ENCODE measurements at regions not wholly inside any gene's neighbourhood (a gene's known extent, or its start where the extent isn't known, plus 50 kb on each side); places are given as distances from the start of the nearest gene placed in this dataset.

DNA sequence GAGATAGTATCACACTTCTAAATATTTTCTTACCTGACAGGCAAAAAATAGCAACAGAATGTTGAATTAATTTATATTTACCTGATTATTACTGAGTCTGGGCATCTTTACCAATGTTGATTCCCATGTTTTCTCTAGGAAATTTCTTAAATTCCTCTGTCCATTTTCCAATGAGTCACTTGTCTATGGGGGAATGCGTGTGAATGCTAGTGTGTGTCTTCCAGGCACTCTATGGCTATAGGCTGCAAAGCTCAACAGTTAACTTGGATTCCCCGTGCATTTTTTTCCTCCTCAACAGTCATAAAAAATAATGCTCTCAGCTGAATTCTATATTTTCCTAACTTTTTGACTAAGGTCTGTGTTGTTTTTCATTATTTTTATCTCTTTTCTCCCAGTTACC is 1385.8 kb upstream of the FLRT2 start:
- H3K27me3 ChIP-seq (ENCODE audit: control insufficient read depth, insufficient read depth, low read length): no peaks in the 10 kb centered on the region
- no peak for TF ChIP-seq REST (IDR thresholded peaks at IDR 0.05; ENCODE audit: insufficient read depth in 1 of 2, low read depth in 2 of 2, low read length in 1 of 2)
- TF ChIP-seq, protein P1, sequence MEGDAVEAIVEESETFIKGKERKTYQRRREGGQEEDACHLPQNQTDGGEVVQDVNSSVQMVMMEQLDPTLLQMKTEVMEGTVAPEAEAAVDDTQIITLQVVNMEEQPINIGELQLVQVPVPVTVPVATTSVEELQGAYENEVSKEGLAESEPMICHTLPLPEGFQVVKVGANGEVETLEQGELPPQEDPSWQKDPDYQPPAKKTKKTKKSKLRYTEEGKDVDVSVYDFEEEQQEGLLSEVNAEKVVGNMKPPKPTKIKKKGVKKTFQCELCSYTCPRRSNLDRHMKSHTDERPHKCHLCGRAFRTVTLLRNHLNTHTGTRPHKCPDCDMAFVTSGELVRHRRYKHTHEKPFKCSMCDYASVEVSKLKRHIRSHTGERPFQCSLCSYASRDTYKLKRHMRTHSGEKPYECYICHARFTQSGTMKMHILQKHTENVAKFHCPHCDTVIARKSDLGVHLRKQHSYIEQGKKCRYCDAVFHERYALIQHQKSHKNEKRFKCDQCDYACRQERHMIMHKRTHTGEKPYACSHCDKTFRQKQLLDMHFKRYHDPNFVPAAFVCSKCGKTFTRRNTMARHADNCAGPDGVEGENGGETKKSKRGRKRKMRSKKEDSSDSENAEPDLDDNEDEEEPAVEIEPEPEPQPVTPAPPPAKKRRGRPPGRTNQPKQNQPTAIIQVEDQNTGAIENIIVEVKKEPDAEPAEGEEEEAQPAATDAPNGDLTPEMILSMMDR (IDR thresholded peaks at IDR 0.05): no peak
- TF ChIP-seq SIN3A (IDR thresholded peaks at IDR 0.05; ENCODE audit: borderline replicate concordance, insufficient read depth, low read depth, low read length): no peak
- TF ChIP-seq TCF7L2 (IDR thresholded peaks at IDR 0.05; ENCODE audit: low read depth, low read length): no peak
- TF ChIP-seq POLR2AphosphoS5 (IDR thresholded peaks at IDR 0.05; ENCODE audit: low read depth, low read length): no peak
- POLR2A ChIA-PET: no interaction called here
- no peak overlapping the region for H3K27ac ChIP-seq (ENCODE audit: low read length)
- CTCF ChIA-PET: no interaction called here
- DNase-seq (ENCODE audit: low read depth, low spot score): no peak
- intact Hi-C loops (cut with micrococcal nuclease; ENCODE audit: unreplicated experiment): no loop called here
- H3K36me3 ChIP-seq (ENCODE audit: control insufficient read depth, insufficient read depth, low read length): no peaks in the 10 kb centered on the region
- in situ Hi-C loops (cut with HindIII; ENCODE audit: low pct_unique_long_range_greater_than_20kb, low sequenced_read_pairs): no loop called here
- no TSS peak for BruUV-seq (replicated peaks)
- ATAC-seq: no peak
- no peak overlapping the region for H3K4me3 ChIP-seq (ENCODE audit: low read depth in 2 of 2, low read length in 2 of 2)
- no peaks in the 10 kb centered on the region for H3K9me3 ChIP-seq (ENCODE audit: control insufficient read depth, insufficient read depth, low read depth, low read length)
- no peaks in the 10 kb centered on the region for H3K4me1 ChIP-seq (ENCODE audit: control insufficient read depth, insufficient read depth, low read length)

GRCh38 chr14:84152452-84152851 is 1377.5 kb upstream of the FLRT2 start:
- Histone ChIP-seq H3K9me3 (ENCODE audit: control insufficient read depth, insufficient read depth, low read depth, low read length) (no peaks in the 10 kb centered on the region), H3K4me3 (ENCODE audit: low read depth in 2 of 2, low read length in 2 of 2) (no peak overlapping the region), H3K27me3 (ENCODE audit: control insufficient read depth, insufficient read depth, low read length) (no peaks in the 10 kb centered on the region), H3K4me1 (ENCODE audit: control insufficient read depth, insufficient read depth, low read length) (no peaks in the 10 kb centered on the region), H3K36me3 (ENCODE audit: control insufficient read depth, insufficient read depth, low read length) (no peaks in the 10 kb centered on the region), H3K27ac (ENCODE audit: low read length) (no peak overlapping the region)
- BruUV-seq (replicated peaks): no TSS peak
- TF ChIP-seq TCF7L2 (IDR thresholded peaks at IDR 0.05; ENCODE audit: low read depth, low read length) (no peak), POLR2AphosphoS5 (IDR thresholded peaks at IDR 0.05; ENCODE audit: low read depth, low read length) (no peak), SIN3A (IDR thresholded peaks at IDR 0.05; ENCODE audit: borderline replicate concordance, insufficient read depth, low read depth, low read length) (no peak)
- TF ChIP-seq, protein P1 (IDR thresholded peaks at IDR 0.05): no peak
- ChIA-PET CTCF (no interaction called here), POLR2A (no interaction called here)
- no peak for ATAC-seq
- intact Hi-C loops (cut with micrococcal nuclease; ENCODE audit: unreplicated experiment) (no loop called here), in situ Hi-C loops (cut with HindIII; ENCODE audit: low pct_unique_long_range_greater_than_20kb, low sequenced_read_pairs) (no loop called here)
- no peak for DNase-seq (ENCODE audit: low read depth, low spot score)
